CD1c-positive myeloid dendritic cell (primary cell): ENCODE measurements at regions not wholly inside any gene's neighbourhood (a gene's known extent, or its start where the extent isn't known, plus 50 kb on each side); places are given as distances from the start of the nearest gene placed in this dataset.
"Not testable (repeated sequence)": the region's sequence is repeated elsewhere in the genome, so short reads cannot be mapped to it uniquely, and the experiment has no call there.

Experiments used
- DNase-seq: peaks from one replicate; pipeline ENCODE4 v3.0.0-alpha.2; 2016; ENCODE audit errors: extremely low spot score

DNA sequence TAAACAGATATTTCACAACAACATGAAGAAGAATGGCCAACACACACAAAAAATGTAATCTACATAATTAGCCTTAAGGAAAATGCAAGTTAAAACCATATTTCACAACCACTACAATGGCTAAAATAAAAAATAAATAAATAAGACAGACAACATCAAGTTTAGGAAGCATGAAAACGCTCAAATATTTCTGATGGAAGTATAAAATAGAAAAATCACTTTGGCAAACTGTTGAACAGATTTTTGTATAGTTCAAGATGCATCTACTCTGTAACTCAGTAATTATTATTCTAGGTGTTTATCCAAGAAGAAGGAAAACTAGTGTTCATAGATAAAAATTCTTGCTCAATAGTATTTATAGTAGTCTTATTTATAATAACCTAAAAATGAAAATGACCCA, 1410.1 kb upstream of the ADGRB3 start:
- no peak for DNase-seq

GRCh38 chr6:67221226-67221625, 1413.9 kb upstream of the ADGRB3 start:
- DNase-seq = no peak

- no peak for DNase-seq
Observed at GRCh38 chr6:67219346-67219745, 1415.7 kb upstream of the ADGRB3 start.

DNA sequence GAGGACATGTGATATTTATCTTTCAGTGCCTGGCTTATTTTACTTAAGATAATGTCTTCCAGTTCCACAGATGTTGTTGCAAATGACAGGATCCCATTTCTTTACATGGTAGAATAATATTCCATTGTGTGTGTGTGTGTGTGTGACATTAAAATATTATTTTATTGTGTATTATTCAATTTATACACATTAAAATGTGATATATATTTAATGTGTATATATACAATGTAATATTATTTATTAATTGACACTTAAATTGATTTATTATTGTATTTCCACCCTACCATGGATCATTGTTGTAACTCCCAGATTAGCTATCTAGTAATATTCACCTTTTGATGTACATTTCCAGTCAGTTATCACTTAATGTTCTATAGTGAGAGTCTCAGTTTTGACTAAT, 1422.5 kb upstream of the ADGRB3 start:
- no peak for DNase-seq

DNA sequence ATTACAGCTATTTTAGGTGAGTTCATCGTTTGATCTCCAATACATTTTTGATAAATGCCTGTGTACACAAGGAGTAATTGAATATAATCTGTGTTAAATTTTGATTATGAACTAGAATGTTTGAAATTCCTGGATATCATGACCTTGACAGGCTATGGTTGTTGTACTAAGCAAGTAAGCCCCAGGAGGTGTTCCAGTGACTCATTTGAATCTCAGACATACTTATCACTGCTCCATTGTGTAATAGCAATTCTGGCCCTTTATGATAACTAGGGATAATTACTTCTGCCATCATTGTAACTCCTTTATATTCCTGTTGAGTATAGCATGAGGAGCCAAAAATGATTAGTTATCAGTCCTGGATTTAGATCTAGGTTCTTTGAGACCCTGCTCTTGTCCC, 1424.6 kb upstream of the ADGRB3 start:
- no peak for DNase-seq

DNA sequence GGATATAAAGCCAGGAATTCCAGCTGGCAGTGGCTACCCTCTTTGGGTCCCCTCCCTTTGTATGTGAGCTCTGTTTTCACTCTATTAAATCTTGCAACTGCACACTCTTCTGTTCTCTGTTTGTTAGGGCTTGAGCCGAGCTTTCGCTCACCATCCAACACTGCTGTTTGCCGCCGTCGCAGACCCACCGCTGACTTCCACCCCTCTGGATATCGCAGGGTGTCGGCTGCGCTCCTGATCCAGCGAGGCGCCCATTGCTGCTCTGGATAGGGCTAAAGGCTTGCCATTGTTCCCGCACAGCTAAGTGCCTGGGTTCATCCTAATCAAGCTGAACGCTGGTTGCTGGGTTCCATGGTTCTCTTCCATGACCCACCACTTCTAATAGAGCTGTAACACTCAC, 1433.5 kb upstream of the ADGRB3 start:
- DNase-seq = no peak

- no peak for DNase-seq
Observed at GRCh38 chr6:67200626-67201403, 1434.3 kb upstream of the ADGRB3 start.

GRCh38 chr6:67199425-67199824, 1435.7 kb upstream of the ADGRB3 start:
- DNase-seq = no peak

GRCh38 chr6:67190733-67191132, 1444.3 kb upstream of the ADGRB3 start:
- DNase-seq = no peak

DNA sequence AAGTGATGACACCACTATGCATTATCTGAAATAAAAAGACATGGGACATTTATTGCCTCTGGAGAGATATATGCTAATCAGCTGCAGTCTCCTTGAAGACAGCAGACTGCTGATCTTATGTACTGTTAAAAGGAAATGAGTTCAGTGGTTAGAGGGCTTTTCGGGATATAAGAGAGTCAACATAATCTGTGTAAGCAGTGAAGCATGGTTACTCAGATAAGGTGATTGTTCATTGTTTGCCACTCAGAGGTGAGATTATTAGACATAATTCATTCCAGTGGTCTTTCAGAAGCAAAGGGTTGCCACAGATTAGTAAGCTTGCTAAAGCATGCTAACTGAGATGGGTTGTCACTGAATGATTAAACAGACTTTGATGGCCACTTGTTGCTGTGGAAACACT, 1450.7 kb upstream of the ADGRB3 start:
- DNase-seq = no peak

GRCh38 chr6:67175101-67175500, 1460.0 kb upstream of the ADGRB3 start:
- DNase-seq = no peak

DNA sequence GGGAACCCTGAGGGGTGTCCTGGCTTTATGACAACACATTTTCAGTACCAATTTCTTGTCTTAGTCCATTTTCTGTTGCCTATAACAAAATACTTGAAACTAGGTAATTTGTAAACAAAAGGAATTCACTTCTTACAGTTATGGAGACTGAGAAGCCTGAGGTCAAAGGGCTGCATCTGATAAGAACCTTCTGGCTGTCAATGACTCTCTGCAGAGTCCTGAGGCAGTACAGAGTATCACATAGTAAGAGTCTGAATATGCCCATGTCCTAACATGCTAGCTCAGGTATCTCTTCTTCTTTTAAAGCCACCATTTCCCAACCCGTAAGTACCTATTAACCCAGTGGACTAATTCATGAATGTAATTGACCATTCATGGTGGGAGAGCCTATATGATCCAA, 1458.6 kb upstream of the EYS start:
- no peak for DNase-seq

DNA sequence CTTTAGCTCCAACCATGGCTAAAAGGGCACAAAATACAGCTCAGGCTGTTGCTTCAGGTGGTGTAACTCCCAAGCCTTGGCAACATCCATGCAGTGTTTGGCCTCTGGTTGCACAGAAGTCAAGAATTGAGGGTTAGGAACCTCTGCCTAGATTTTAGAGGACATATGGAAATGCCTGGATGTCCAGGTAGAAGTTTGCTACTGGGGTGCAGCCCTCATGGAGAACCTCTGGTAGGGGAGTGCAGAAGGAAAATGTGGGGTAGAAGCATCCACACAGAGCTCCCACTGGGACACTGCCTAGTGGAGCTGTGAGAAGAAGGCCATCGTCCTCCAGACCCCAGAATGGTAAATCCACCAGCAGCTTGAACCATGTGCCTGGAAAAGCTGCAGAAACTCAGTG, 1453.8 kb upstream of the EYS start:
- no peak for DNase-seq

GRCh38 chr6:67141005-67141404, 1434.0 kb upstream of the EYS start:
- DNase-seq = no peak

- DNase-seq = no peak
Observed at GRCh38 chr6:67133973-67134372, 1426.9 kb upstream of the EYS start.

DNA sequence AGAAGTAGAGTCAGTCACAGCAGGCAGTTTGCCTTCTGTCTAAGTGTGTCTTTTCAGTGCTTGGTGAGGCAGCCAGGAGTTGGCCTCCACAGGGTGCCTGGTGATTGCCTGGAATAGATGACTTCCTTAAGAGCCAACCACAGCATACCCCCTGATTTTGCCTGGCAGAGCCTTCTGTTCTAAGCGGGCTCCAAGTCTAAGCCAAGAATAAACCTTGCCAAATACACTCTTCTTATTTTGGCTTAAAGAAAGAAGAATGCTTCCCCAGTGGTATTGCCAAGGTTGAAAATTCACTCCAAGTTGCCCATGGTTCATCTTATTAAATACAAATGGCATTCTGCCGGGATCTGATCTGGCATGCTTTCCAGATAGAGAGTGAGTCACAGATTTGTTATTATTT, 1424.8 kb upstream of the EYS start:
- no peak for DNase-seq

DNA sequence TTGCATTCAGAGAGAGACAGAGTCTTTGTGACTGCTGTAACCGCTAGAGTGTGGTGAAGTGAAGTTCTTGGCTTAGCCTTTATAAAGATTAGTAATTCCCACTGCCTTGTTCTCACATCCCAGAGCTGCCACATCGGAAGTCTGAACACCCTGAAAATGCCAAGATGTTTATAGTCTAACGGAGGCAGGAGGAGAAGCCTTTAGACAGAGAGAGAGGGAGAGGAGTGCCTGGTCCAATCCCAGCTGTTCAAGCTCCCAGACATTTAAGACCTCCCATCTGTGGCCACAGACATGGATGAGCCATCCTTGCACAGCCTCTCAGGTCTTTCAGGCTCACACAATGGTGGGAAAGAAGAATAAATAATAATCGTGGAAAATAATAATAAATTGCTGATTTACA, 1422.8 kb upstream of the EYS start:
- DNase-seq = no peak

- no peak for DNase-seq
Observed at GRCh38 chr6:67127041-67127440, 1420.0 kb upstream of the EYS start.

- DNase-seq = no peak
Observed at GRCh38 chr6:67121115-67121514, 1414.1 kb upstream of the EYS start.

DNA sequence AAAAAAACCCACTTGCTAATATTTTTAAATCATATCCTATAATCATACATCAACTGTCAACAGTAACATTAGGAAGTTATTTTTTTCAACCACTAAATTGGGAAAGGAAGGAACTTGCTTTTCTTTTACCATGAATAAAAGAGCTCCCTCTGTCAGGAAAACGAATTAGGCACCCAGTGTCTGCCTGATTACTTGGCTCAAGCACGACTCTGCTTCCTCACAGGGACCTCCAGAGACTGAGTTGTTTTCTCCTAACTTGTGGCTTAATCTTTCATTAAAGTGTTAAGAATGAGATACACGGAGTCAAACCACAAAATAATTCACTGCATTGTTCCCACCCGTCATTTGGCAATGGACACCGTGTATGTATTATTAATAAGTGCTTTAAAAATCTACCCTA, 1405.1 kb upstream of the EYS start:
- DNase-seq = no peak

GRCh38 chr6:67102743-67103142, 1395.7 kb upstream of the EYS start:
- DNase-seq = no peak

DNA sequence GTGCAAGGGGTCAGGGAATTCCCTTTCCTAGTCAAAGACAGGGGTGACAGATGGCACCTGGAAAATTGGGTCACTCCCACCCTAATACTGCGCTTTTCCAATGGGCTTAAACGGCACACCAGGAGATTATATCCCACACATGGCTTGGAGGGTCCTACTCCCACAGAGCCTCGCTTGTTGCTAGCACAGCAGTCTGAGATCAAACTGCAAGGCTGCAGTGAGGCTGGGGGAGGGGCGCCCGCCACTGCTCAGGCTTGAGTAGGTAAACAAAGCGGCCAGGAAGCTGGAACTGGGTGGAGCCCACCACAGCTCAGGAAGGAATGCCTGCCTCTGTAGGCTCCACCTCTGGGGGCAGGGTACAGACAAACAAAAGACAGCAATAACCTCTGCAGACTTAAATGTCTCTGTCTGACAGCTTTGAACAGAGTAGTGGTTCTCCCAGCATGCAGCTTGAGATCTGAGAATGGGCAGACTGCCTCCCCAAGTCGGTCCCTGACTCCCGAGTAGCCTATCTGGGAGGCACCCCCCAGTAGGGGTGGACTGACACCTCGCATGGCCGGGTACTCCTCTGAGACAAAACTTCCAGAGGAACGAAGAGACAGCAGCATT, 1388.7 kb upstream of the EYS start:
- DNase-seq = not testable (repeated sequence)

- DNase-seq = no peak
Observed at GRCh38 chr6:67094431-67094946, 1387.5 kb upstream of the EYS start.

DNA sequence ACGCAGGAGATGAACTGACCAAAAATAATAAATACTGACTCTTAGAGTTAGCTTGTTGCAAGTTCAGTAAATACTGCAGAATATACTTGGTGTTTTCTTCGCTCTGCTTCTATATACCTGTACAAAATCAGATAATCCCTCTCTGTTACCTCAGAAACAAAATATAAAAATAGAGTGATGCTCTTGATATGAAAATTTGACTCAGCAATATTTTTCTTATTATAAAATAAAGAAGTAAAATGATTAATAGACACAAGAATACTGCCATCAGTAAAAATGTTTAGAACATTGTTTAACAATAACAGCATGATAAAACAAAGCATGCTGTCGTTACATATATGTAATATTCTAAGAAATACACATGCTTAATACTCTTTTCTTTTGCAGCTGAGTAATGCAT, 1366.9 kb upstream of the EYS start:
- no peak for DNase-seq
